OCI-LY1 (cell line): ENCODE measurements at regions not wholly inside any gene's neighbourhood (a gene's known extent, or its start where the extent isn't known, plus 50 kb on each side); places are given as distances from the start of the nearest gene placed in this dataset.

ENCODE experiments used
- CTCF ChIP-seq: fragments of 200-600 bp; sonication (generic), shearing (Covaris generic); IDR thresholded peaks from 2 replicates; pipeline ENCODE4 v1.5.1; 2017; ENCODE audit warnings: mild to moderate bottlenecking, antibody characterized with exemption, low read length, moderate library complexity, mixed read lengths
- EZH2 ChIP-seq: fragments of 200-600 bp; sonication (generic), shearing (Covaris generic); IDR thresholded peaks from 2 replicates; pipeline ENCODE4 v1.8.0; 2017; ENCODE audit warnings: borderline replicate concordance, mixed run types, mild to moderate bottlenecking, antibody characterized with exemption, low read length, moderate library complexity, mixed read lengths

- TF ChIP-seq CTCF (no peak), EZH2 (no peak)
These were observed 130.5 kb upstream of the CPEB4 start for GRCh38 chr5:173757403-173758209.
